Aorta (tissue), 5 donors: ENCODE measurements at regions not wholly inside any gene's neighbourhood (a gene's known extent, or its start where the extent isn't known, plus 50 kb on each side); places are given as distances from the start of the nearest gene placed in this dataset.

Source experiments
- ATAC-seq: fragments of 200-7000 bp; cut with Tn5 transposase; one replicate; pipeline ENCODE4 v1.9.1; 2022; ENCODE audit warnings: moderate library complexity; ENCODE audit not compliant: low FRiP score
- DNase-seq, 2 donors: peaks; one replicate each; pipeline ENCODE4 v3.0.0-alpha.2; 2020
- H3K27ac ChIP-seq, 2 donors: one replicate each; pipeline ENCODE4 v1.5.1; 2013; ENCODE audit warnings: low read length in 2 of 2, mild to moderate bottlenecking in 2 of 2, moderate library complexity in 2 of 2, control low read depth in 1 of 2, inconsistent platforms in 1 of 2, low read depth in 1 of 2
- H3K27me3 ChIP-seq, 2 donors: one replicate each; pipeline ENCODE4 v1.6.1; 2013; ENCODE audit warnings: control low read depth in 1 of 2, low read length in 1 of 2, mild to moderate bottlenecking in 1 of 2, moderate library complexity in 1 of 2; ENCODE audit not compliant: insufficient read depth in 2 of 2, control insufficient read depth in 1 of 2
- H3K36me3 ChIP-seq, 2 donors: one replicate each; pipeline ENCODE4 v1.6.1; 2013; ENCODE audit warnings: control low read depth in 1 of 2, low read length in 1 of 2, mild to moderate bottlenecking in 1 of 2; ENCODE audit not compliant: insufficient read depth in 2 of 2, control insufficient read depth in 1 of 2
- H3K4me1 ChIP-seq, 2 donors: one replicate each; pipeline ENCODE4 v1.6.1; 2013; ENCODE audit warnings: low read length in 2 of 2, control low read depth in 1 of 2, mild to moderate bottlenecking in 1 of 2, moderate library complexity in 1 of 2; ENCODE audit not compliant: insufficient read depth in 2 of 2, control insufficient read depth in 1 of 2
- H3K4me3 ChIP-seq, 2 donors: one replicate each; pipeline ENCODE4 v1.5.1; 2013; ENCODE audit warnings: low read length in 2 of 2, control low read depth in 1 of 2, mild to moderate bottlenecking in 1 of 2
- H3K9me3 ChIP-seq: one replicate; pipeline ENCODE4 v1.6.1; 2013; ENCODE audit warnings: mild to moderate bottlenecking, low read length; ENCODE audit not compliant: control insufficient read depth
- WGBS, 2 donors: extraction: QIAGEN DNeasy Blood & Tissue Kit; methylation state at CpG; one replicate each; pipeline ENCODE4 v1.1.7; 2013; 5-methylcytosine and 5-hydroxymethylcytosine counted together
- intact Hi-C, 2 donors: fragments of 100-400 bp; cut with DNase I; formaldehyde crosslinking; loops; one replicate each; pipeline versions ENCODE4 v1.14.2 to v1.15.0; 2022
- donor health status: healthy with polysubstance abuse.
- donor health status: Bipolar disorder and iron deficiency.
- donor health status: DM: no; HTN: no; CAD: no.
- donor health status: DM: no; HTN: no; CAD: no.
- donor health status: DM: yes; HTN: yes; CAD: no.

DNA sequence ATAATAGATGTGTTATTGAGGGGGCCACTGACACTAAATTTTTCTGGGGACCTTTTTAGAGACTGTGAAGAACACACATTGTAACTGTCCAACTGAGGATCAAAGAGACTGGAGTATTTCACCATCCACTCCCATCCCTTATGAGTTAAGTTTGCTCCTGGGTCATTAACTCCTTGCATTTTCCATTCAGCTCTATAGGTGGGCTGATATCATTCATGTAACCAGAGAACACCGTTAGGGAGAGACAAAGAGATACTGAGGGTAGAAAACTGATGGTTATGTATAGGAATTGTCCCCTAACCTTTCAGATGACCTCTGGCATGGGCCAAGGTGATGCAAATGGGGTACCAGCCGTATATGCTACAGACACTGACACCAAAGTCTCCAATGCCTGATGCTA is 142.4 kb upstream of the TLR4 start:
- H3K9me3 ChIP-seq: no peaks in the 10 kb centered on the region
- DNase-seq: no peak
- H3K27me3 ChIP-seq: no peaks in the 10 kb centered on the region
- H3K4me1 ChIP-seq: no peaks in the 10 kb centered on the region
- WGBS, 2 donors: 29 to 30% methylated on average over 2 of the region's 2 CpGs
- H3K27ac ChIP-seq: no peak overlapping the region
- H3K36me3 ChIP-seq: no peaks in the 10 kb centered on the region
- ATAC-seq: no peak
- intact Hi-C loops: no loop called here
- no peak overlapping the region for H3K4me3 ChIP-seq

DNA sequence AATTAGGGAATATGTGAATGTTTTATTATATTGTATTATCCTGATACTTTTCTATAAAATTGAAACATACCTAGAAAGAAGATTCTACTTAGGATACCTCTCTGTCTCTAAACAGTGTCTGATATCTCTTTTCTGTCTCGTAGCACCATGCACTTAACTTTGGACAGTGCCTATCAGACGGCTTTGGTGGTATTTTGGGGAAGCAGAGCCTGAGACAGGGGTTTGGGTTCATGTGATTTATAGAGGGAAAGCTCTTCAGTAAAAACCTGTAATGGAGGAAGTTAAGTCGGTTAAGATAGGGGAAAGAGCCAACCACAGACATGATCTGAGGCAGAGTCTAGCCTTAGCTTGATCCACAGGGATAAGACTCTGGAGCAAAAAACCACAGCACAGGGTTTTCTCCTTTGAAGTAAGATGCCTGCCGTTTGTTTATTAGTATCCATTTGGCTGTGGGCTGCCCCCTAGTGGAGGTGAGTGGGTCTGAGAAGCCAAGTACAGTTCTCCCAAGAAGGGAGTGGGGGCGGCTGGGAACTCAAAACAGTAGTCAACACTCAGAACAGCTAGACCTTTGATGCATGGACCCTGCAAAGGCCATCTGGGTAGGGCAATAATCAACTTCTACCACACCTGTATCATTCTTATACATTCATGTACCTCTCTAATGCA is 141.2 kb upstream of the ASTN2 start:
- Histone ChIP-seq H3K4me1 (no peaks in the 10 kb centered on the region), H3K9me3 (no peaks in the 10 kb centered on the region), H3K27ac (no peak overlapping the region), H3K4me3 (no peak overlapping the region), H3K36me3 (no peaks in the 10 kb centered on the region), H3K27me3 (peaks cover 0 to 2% of the 10 kb centered on the region in 2 donors)
- intact Hi-C loops: no loop called here
- ATAC-seq (no peak), DNase-seq (peak in 1 of 2 donors; percentile 74)
- WGBS, 2 donors: 61 to 66% methylated on average over 5 of the region's 5 CpGs

DNA sequence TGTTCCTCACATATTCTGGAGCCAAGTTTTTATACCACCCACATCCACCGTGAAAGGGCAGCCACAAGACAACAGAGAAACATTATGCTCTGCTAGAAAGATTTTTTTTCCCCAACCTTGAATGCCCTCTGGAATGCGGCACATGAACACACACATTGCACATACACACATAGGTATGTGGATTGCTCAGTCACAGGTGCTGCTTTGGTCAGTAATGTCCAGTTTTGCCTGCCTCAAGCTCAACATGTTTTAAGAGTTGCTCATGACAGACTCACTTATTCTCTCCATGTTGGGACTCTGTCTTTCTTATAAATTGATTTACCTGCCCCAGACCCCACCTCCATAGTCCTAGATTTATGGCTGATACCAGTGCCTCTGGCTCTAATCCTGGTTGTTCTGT is 138.0 kb upstream of the ASTN2 start:
- intact Hi-C loops: no loop called here
- DNase-seq: no peak
- no peak for ATAC-seq
- Histone ChIP-seq H3K9me3 (no peaks in the 10 kb centered on the region), H3K27me3 (peaks cover 0 to 2% of the 10 kb centered on the region in 2 donors), H3K4me1 (no peaks in the 10 kb centered on the region), H3K36me3 (no peaks in the 10 kb centered on the region), H3K27ac (no peak overlapping the region), H3K4me3 (no peak overlapping the region)
- WGBS, 2 donors: 73 to 81% methylated on average over 2 of the region's 2 CpGs

DNA sequence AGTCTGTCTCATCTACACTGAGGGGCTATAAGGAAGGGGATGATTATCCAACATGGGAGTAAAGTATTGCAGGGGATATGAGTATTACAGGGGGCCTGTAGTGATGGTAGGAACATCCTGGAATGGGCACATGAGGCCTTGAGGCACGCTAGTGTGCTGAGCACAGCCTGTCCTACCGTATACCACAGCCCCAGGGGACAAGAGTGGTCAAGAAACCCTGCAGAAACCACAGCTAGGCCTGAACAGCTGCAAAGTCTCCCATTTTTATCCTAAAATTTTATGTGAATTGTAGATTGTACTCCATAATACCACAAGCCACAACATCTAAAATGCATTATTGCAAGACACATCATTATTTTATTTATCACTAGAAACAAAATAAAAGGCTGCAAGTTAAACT is 136.3 kb upstream of the ASTN2 start:
- no peak for ATAC-seq
- no peak overlapping the region for H3K27ac ChIP-seq

GRCh38 chr9:117549444-117549843 is 134.6 kb upstream of the ASTN2 start:
- ATAC-seq (no peak), DNase-seq (no peak)
- WGBS, 2 donors: 18 to 24% methylated on average over 3 of the region's 3 CpGs
- intact Hi-C loops: no loop called here
- Histone ChIP-seq H3K4me1 (no peaks in the 10 kb centered on the region), H3K27me3 (peaks cover 0 to 2% of the 10 kb centered on the region in 2 donors), H3K36me3 (no peaks in the 10 kb centered on the region), H3K4me3 (no peak overlapping the region), H3K9me3 (no peaks in the 10 kb centered on the region), H3K27ac (no peak overlapping the region)

More for the DNA sequence above, 136.3 kb upstream of the ASTN2 start:
- intact Hi-C loops: no loop called here
- peaks cover 0 to 2% of the 10 kb centered on the region in 2 donors for H3K27me3 ChIP-seq
- WGBS, 2 donors: 37 to 52% methylated on average over 2 of the region's 2 CpGs
- no peak overlapping the region for H3K4me3 ChIP-seq
- no peaks in the 10 kb centered on the region for H3K9me3 ChIP-seq
- H3K36me3 ChIP-seq: no peaks in the 10 kb centered on the region
- H3K4me1 ChIP-seq: no peaks in the 10 kb centered on the region
- DNase-seq: no peak

- 85 to 88% methylated on average over 2 of the region's 2 CpGs for WGBS, 2 donors
- DNase-seq (no peak), ATAC-seq (no peak)
- Histone ChIP-seq H3K4me3 (no peak overlapping the region), H3K27ac (no peak overlapping the region), H3K36me3 (no peaks in the 10 kb centered on the region), H3K4me1 (no peaks in the 10 kb centered on the region), H3K9me3 (no peaks in the 10 kb centered on the region), H3K27me3 (peaks cover 0 to 2% of the 10 kb centered on the region in 2 donors)
- intact Hi-C loops: no loop called here
These were observed 133.7 kb upstream of the ASTN2 start for GRCh38 chr9:117548556-117548955.

DNA sequence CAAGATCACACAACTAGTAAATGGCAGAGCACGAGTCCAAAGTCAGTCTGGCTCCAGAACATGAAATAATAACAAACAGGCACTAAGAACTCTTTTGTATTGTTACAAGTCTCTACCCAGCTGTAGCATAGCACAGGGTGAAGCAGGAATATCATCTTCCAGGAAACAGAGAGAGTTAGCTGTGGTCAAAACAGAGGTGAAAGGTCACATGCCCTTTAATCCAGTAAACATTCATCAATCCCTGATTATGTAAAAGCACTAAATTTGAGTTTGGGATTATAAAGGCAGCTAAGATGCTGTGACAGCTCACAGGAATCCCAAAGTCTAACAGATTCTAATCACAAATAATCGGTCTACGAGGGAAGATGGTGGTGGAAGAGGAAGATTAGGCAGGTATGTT is 133.0 kb upstream of the ASTN2 start:
- Histone ChIP-seq H3K36me3 (no peaks in the 10 kb centered on the region), H3K9me3 (no peaks in the 10 kb centered on the region), H3K27ac (no peak overlapping the region), H3K4me3 (no peak overlapping the region), H3K27me3 (peaks cover 0 to 2% of the 10 kb centered on the region in 2 donors), H3K4me1 (no peaks in the 10 kb centered on the region)
- DNase-seq: no peak
- whole genome bisulfite sequencing, 2 donors: 44 to 47% methylated on average over 3 of the region's 3 CpGs
- ATAC-seq: no peak
- intact Hi-C loops: no loop called here

GRCh38 chr9:117546894-117547678 is 132.2 kb upstream of the ASTN2 start:
- Histone ChIP-seq H3K27me3 (no peaks in the 10 kb centered on the region), H3K27ac (no peak overlapping the region), H3K4me1 (no peaks in the 10 kb centered on the region), H3K4me3 (no peak overlapping the region), H3K9me3 (no peaks in the 10 kb centered on the region), H3K36me3 (no peaks in the 10 kb centered on the region)
- no peak for ATAC-seq
- WGBS, 2 donors: 25% methylated on average over 20 of the region's 20 CpGs
- intact Hi-C loops: no loop called here
- DNase-seq: no peak

GRCh38 chr9:117545846-117546245 is 131.0 kb upstream of the ASTN2 start:
- Histone ChIP-seq H3K4me1 (no peaks in the 10 kb centered on the region), H3K27ac (no peak overlapping the region), H3K27me3 (peaks cover 0 to 1% of the 10 kb centered on the region in 2 donors), H3K36me3 (no peaks in the 10 kb centered on the region), H3K9me3 (no peaks in the 10 kb centered on the region), H3K4me3 (no peak overlapping the region)
- DNase-seq: no peak
- no peak for ATAC-seq
- WGBS, 2 donors: 86 to 88% methylated on average over 1 of the region's 1 CpG
- intact Hi-C loops: no loop called here
